NCI-H69 (cell line): ENCODE measurements at regions not wholly inside any gene's neighbourhood (a gene's known extent, or its start where the extent isn't known, plus 50 kb on each side); places are given as distances from the start of the nearest gene placed in this dataset.

Experiments
- DNase-seq: peaks from one replicate; lab custom pipeline; 2025; lab: John Stamatoyannopoulos, UW

DNA sequence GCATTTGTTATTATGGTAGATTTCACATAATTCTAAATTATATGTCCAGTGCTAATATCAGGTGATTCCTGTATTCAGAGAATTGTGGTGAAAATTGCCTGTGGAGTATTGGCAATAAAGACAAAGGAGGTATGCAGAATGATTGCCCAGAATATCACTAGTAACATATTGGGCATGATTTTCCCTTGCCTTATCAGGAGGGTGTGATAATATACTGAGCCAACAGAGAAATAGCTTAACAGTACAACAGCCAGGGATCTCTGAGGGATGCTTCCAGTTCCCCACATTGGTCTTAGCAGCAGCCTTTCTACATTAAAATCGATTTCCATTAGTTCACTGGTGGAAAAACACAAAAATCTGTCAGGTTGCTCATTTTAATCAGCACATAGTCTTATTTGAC, 122.9 kb upstream of the COL3A1 start:
- no peak for DNase-seq

DNA sequence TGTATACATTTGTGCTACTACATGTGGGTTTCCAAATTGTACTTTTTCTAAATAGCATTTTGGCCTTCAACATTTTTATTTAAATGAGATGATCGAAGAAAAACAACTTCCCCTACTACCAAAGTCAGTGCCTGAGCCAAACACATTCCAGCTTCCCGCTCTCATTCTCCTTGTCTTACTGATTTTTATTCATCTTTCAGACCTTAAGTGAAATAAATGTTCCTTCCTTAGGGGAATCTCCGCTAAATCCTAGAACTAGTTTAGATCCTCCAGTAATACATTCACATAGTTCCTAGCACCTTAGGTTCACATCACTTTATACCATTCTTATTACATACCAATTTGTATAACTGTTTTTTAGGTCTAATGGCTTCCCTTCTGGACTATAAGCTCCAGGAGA, 122.3 kb upstream of the COL3A1 start:
- no peak for DNase-seq

DNA sequence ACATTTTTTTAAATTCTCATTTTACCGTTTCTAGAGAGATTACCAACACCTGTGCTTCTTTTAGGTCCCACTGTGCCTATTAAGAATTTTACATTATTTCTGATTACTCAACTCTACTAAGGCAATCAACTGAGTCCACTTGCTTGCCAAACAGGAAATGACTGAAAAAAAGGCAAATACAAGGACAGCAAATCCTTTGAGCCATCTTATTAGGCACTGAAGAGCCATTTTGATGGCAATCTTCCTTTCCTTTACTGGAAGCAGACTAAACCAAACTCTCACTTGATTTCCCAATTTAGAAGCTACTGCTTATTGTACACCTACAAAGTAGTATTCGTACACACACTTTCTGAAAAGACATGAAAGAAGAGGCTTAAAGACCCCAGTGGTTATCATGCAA, 121.4 kb upstream of the COL3A1 start:
- peak; percentile 31 for DNase-seq

DNA sequence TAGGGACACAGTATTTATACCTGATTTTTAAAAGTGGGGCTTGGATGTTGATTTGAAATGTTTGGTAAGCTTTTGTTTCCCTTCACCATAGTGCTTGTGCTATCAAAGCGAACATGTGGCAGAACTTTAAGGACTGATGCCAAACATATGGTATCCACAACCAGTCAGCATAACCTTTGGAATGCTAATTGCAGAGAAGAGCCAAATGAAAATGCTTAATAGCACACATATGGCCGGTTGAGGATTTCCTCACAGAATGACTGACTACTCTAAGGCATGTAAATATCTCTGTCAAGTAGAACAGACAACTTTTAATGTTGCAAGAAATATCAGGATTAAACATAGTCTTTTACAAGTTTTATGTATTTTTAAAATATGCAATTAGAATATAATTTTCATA, 120.9 kb upstream of the COL3A1 start:
- peak; percentile 57 for DNase-seq

DNA sequence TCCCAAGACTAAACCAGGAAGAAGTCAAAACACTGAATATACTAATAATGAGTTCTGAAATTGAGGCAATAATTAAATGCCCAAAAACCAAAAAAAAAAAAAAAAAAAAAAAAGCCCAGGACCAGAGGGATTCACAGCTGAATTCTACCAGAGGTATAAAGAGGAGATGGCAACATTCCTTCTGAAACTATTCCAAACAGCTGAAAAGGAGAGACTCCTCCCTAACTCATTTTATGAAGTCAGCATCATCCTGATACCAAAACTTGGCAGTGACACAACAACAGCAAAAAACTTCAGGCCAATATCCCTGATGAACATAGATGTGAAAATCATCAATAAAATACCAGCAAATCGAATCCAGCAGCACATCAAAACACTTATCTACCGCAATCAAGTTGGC, 108.5 kb upstream of the COL3A1 start:
- DNase-seq = no peak

DNA sequence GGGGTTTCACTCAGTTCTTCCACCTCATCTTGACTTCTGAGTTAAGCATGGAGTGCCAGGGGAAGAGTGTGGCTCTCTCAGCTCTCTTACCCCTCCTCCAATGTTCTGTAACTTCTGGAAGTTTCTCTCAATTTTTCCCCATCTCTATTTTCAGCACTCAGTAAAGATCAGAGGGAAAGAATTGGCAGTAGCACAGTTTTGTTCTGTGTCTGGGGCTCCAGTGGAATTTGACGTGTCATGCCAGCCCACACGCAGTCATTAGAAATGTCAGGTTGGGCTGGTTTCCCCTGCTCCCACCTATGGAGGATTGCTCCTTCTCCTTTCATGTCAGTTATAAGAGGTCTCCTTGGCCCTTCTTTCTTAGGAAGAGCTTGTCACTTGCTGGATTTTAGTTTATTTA, 104.6 kb upstream of the COL3A1 start:
- DNase-seq = no peak

DNA sequence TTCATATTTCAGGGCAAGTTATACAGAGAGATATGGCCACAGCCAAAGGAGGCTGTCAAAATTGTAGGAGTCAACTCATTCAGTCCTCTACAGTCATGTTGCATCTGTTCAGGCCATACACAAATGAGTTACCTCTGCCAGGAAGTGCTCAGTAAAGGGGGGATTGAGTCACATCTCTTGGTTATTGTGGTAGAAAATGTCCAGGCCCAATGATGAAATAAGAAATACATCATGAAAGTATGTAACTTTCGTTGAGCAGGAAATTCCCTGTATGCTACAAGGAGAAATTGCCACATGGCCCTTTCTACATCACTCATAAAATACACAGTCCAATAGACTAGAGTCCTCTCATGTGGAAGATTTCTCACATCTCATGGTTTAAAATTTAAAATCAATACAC, 103.9 kb upstream of the COL3A1 start:
- DNase-seq = no peak

DNA sequence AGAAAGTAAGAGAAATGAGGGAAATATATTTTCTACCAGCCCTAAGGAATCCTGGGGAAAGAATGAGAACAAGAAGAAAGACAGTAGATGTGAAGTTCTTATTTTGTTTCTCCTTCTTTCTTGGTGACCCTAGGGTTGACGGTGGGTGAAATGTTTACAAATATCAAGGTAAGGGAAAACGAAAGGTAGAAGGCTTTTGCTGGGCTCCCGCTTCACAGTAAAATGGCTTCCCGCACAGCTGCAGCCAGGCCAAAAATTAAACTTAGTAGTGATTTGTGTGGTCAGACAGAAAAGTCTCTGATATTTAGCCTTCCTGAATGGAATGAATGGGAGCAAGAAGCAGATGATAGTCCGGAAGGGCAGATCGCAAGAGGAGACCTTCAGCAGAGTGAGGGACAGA, 99.1 kb upstream of the COL3A1 start:
- no peak for DNase-seq

DNA sequence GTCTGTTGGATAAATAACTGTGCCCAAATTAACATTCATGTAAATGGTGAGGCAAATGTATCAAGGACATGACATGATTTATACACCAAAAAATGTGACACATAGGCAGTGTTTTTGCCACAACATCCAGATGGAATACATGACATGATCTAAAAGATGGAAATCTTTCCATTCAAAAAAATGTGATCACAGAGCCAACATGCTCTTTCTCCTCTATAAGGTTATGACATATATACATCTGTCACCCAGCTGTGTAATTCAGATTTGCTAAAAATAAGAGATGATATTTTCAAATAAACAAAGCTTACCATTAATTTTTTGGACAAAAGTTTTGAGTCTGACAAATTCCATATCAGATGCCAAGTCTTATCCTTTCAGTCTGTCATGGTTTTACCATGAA, 95.5 kb upstream of the COL3A1 start:
- no peak for DNase-seq

DNA sequence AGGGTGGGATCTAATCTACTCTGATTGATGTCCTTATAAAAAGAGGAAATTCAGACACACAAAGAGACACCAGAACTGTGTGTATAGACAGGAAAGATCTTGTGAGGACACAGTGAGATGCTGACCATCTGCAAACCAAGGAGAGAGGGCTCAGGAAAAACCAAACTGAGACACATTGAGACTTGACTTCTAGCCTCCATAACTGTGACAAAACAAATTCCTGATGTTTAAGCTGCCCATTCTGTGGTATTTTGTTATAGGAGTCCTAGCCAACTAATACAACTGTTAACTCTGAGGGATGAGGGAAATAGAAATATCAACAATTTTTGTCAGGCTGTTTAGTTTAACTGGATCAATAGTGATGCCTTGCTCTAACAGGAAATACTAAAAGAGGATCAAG, 93.4 kb upstream of the COL3A1 start:
- DNase-seq = no peak

DNA sequence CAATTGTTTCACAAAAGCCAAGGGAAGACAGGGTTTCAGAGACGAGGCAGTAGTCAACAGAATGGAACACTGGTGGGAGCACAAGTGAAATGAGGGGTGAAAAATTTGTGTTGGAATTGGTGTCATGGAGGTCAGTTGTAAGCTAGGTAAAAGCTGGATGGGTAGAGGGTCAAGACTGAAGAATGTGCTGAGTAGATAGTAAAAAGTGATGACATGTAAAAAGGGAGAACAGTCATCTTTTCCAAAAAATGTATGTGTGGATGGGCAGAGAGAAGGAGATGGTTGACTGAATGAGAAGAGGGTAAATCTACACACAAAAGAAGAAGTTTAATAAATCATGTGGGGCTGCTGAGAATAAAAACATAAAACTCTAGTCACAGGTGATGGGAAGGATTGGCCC, 92.7 kb upstream of the COL3A1 start:
- DNase-seq = no peak

DNA sequence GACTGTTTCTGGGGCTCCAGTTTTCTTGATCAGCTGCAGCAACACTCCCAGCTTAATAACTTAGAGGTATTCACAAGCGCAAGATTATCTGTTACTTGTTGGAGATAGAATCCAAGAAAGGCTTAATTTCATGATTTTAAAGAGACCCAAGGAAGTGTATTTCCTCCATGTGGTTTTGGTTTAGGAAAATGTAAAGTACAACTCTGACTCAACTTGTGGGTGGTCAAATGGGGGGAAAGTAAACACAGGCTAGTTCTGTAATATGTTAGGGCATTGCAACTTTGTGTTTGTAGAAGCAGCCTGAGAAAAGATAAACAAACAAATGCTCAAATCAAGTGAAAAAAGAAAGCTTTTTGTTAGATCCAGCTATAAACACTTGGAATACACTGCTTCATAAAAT, 90.1 kb upstream of the COL3A1 start:
- no peak for DNase-seq

DNA sequence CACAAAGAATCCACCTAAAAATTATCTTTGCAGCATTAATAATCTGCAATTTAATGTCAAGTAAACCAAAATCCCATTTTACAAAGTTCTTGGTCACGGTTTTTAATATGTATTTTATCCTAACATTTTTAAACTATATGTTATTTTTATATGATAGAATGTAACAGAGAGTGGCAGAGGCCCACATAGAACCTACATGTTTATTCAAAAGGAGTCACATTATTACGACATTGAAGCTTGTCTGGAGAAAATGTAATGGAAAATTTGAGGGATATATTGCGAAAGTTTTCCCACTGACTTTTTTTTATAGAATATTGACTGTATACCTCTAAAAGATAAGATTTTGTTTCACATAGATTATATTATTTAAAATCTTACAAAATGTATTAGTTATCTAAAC, 89.7 kb upstream of the COL3A1 start:
- no peak for DNase-seq

DNA sequence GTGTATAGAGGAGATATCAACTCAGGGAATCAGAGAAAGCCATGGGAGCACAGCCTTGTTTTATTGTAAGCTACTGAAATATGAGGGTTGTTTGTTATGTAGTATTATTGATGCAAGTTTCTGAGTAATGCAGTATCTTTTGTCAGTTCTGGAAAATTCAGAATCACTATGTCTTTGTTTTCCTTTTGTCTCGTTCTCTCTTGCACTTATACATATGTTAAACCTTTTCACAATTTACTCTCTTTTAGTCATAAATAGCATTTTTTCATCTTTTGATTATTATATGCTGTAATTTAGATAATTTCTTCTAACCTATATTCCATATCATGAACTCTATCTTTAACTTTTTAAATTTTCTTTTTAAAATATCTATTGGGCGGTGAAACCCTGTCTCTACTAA, 85.0 kb upstream of the COL3A1 start:
- no peak for DNase-seq

DNA sequence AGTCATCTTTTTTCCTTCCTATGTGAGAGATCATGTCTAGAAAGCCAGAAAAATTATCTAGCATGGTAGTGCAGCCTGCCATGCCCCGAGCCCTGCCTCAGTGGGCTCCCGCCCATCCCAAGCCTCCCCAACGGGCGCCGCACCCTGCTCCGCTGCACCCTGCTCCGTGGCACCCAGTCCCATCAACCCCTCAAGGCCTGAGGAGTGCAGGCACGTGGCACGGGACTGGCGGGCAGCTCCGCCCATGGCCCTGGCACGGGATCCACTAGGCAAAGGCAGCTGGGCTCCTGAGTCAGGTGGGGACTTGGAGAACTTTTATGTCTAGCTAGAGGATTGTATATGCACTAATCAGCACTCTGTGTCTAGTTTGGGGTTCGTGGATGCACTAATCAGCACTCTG, 83.4 kb upstream of the COL3A1 start:
- no peak for DNase-seq

DNA sequence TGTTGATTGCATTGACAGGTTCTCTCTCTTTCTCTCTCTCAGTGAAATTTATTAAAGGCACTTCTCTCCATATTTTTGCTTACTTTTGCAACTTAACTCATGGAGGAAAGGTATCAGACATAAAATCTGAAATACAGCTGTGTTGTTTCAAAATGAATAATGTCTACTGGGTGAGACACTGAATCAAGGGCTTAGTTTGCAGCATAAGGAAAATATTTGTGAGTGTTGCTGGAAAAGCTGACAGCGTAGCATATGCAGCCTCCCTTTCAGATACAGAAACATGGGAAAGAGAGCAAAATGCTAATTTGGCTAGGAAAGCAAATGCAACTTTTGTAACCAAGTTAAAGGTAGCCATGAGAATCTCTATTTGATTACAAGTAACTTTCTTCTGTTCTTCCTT, 81.5 kb upstream of the COL3A1 start:
- DNase-seq = no peak

DNA sequence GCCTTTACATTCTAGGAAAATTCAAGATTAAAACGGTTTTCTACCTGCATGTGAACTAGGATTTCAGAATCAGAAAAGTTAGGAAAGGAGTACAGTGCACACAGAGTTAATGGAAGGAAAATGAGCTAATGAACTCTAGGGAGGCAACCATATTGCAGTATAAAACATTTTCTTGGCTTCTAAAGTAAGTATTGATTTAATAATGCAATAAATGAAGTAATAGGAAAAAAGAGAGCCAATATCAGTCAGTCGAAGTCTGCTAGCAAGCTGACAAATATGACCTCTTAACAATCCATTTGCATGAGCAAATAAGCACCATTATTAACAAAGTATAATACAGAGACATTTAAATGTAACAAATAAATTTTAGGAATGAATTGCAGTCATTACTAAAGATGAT, 80.2 kb upstream of the COL3A1 start:
- no peak for DNase-seq

DNA sequence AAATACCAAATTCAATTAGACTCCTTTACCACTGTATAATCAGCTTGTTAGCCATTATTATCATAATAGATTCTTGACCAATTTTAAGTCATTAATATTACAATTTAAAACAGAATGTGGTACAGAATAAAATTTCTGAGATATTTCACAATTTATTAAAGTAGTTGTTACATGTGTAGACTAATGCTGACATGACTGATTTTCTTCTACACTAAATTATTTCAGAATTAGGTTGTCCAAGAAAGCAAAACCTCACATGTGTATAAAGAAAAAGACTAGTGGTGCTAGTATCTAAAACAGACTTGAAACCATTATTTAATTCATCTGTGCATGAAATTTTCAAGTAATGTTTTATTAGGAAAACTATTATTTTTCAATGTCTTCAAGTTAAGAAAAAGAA, 79.2 kb upstream of the COL3A1 start:
- no peak for DNase-seq

DNA sequence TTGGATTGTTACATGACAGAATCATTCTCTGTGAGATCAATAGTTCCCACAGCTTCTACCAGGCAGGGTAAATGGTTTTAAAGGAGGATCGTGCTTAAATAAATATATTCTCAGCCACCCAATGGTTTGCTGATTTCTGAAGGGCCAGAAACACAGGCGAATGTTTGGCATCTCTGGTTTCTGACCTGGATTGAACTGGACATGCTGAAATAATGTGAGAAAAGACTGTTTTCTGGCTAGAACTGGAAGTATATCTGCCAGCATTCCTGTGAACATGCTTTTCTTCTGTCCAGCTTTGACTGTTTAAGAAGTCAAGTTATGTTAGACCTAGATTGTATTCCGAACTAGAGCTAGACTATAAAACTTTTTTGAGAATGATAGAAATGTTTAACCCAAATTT, 77.1 kb upstream of the COL3A1 start:
- no peak for DNase-seq

DNA sequence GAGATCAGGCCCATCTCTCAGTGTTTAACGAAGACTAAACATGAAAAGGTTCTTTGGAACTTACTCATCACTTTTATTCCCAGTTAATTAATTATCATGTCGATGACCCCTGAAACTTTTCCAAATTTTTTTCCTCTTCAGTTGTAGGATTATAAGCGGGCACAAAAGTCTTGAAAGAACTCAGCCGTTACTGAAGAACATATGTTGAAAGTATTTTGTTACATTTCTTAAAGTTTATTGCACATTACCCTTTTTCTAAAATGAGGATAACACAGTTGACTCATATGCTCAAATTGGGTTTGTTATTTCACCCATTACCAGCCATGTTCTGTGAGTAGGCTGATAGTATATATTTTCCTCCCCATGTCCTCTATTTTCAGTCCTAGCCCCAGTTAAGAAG, 75.9 kb upstream of the COL3A1 start:
- no peak for DNase-seq

DNA sequence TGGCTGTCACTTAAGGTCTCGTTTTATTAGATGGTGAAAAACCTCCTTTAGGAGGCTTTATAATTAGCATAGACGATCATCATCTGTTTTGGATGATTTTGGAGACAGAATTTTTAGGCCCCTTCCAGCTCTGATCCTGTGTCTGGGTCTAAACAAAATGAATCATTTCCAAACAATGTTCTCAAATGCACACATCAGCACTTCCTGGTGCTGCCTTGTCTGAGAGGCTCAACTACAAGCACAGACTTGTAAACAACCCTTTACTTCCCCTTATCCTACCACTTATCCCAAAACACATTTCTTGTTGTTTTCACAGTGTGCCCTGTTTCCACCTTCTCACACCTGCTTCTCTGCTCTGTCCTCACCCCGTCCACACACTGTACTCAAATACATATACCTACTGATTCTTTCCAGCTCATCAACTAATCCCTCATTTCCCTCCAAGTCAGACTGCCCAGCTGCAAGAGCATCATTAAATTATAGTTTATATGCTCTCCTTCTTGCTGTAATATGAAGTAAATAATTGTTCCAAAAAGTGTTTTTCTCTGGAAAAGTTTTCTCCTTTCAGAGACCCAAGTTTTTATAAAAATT, 71.2 kb upstream of the COL3A1 start:
- no peak for DNase-seq

DNA sequence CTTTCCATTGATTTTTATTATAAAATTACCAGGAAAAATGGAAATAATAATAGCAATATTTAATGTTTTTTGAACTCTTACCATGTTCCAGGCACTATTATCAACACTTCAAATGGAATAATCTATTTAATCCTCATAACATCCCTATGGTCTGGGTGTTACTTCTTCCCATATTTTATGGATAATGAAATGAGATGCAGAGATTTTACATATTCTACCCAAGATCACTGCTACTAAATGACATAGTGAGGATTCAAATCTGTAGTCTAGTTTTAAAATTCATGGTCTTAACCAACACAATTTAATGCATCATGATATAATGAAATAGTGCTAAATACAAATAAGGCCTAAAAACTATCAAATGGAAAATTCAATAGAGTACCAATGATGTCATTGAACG, 70.4 kb upstream of the COL3A1 start:
- DNase-seq = no peak

DNA sequence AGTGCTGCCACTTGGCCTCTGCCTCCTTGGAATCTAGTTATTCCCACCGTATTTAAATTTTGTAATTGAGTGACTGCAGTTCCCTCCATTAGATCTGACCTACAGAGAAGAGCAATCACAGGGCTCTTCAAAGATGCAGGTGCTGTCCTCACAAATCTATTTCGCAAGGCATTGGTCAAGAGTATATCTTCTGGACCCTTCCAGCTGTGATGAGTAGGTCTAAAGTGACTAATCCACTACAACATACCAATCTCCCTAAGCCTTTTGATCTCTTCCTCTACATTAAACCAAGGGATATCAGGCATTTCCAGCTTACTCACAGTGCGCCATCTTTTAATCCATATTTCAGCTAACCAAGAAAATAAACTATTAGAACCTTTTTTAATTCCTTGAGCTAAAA, 65.1 kb upstream of the COL3A1 start:
- no peak for DNase-seq

DNA sequence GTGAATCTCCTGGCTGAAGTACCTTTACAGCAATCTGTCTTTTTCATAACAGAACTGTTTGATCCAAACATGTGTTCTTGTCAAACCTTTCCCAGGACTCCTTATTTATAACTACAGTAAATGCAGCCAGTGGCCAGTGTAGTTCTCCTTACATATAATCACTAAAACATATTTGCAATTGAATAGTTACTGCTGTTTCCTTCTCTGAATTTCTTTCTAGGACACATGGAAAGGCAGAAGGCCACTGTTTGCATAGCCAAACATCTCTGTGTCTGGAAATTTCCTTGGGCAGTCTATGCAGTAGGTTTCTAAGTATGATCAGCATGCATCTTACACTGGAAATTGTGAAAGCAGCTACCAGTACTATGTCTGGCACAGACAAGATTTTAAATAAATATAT, 57.4 kb upstream of the COL3A1 start:
- DNase-seq = no peak

DNA sequence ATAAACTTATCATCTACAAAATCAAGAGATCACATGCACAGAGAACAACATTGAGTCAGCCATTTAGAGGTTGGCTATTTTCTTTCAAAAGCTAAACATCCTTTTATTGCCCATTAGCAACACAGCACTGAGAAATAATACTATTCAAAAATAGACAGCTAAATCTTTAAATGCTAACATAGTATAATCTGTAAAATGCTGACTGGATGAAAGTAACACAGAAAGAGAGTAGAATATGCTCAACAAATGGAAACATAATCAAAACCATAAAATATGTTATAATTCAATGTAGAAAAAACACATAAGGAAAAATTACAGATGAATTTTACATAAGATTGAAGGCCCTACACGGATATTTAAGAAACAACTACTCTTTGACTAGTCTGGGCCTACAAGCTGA, 56.5 kb upstream of the COL3A1 start:
- no peak for DNase-seq
